HG03139 (cell line): ENCODE measurements at regions not wholly inside any gene's neighbourhood (a gene's known extent, or its start where the extent isn't known, plus 50 kb on each side); places are given as distances from the start of the nearest gene placed in this dataset.
"Not testable (repeated sequence)": the region's sequence is repeated elsewhere in the genome, so short reads cannot be mapped to it uniquely, and the experiment has no call there.

ENCODE experiments used
- ATAC-seq: cut with Tn5 transposase; IDR thresholded peaks from one replicate; pipeline ENCODE4 v1.9.1; 2021; ENCODE audit not compliant: unreplicated experiment

- ATAC-seq, result no peak
These were observed 353.5 kb upstream of the GOT2 start for GRCh38 chr16:59087641-59088040.

DNA sequence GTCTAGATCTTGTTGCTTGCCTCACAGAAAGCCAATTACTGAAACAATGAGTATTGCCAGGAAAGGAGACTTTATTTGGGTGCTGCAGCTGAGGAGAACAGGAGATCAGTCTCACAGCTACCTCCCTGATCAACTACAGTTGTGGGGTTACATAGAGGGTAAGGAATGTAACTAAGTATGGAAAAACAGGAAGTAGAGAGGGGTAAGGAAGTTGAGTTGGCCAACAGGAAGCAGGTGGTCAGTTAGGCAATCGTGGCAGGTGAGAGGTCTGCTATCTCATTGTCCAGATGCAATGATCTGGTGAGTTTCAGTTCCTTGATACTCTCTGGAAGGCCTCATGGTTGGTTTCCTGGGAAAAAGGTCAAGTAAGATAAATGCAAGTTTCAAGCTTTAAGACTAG is 333.1 kb upstream of the GOT2 start:
- ATAC-seq, result no peak

DNA sequence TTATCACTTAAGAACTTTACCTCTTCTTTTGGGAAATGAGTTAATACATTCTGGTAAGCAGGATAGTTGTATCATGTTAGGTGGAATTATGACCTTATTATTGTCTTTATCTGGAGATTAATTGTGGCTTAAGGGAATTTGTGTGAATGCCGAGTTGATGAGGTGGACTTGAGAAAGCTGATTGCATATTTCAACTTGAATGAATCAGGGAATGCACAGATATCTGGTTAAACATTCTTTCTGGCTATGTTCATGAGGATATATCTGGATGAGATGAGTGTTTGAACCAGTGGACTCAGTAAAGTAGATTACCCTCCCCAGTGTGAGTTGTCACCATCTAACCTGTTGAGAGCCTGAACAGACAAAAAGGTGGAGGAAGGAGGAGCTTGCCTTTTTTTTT is 326.1 kb upstream of the GOT2 start:
- ATAC-seq, result no peak

- ATAC-seq, result no peak
These were observed 324.1 kb upstream of the GOT2 start for GRCh38 chr16:59058250-59058649.

- no peak for ATAC-seq
These were observed 319.8 kb upstream of the GOT2 start for GRCh38 chr16:59053911-59054310.

- no peak for ATAC-seq
These were observed 318.1 kb upstream of the GOT2 start for GRCh38 chr16:59052231-59052630.

- ATAC-seq, result no peak
These were observed 314.8 kb upstream of the GOT2 start for GRCh38 chr16:59048876-59049275.

GRCh38 chr16:59047114-59047513 is 313.0 kb upstream of the GOT2 start:
- ATAC-seq, result no peak

GRCh38 chr16:59046335-59046734 is 312.2 kb upstream of the GOT2 start:
- ATAC-seq, result no peak

DNA sequence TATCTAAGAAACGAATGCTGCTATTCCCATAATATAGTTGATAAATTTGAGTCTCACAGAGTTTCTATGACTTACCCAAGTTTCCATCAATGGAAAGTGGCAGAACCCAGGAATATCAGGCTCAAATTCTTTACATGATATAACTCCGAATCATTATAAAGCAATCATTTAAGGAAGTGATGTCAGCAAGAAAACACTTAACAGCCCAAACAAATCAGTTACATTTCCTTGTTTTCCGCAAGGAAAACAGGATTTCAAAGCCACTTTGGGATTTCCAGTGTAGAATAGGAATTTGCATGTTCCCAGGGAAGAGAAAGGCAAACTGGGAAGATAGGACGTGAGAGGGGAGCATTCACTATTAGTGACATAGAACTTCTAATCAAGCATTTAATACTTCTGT is 311.4 kb upstream of the GOT2 start:
- no peak for ATAC-seq

- ATAC-seq, result no peak
These were observed 310.5 kb upstream of the GOT2 start for GRCh38 chr16:59044616-59045015.

DNA sequence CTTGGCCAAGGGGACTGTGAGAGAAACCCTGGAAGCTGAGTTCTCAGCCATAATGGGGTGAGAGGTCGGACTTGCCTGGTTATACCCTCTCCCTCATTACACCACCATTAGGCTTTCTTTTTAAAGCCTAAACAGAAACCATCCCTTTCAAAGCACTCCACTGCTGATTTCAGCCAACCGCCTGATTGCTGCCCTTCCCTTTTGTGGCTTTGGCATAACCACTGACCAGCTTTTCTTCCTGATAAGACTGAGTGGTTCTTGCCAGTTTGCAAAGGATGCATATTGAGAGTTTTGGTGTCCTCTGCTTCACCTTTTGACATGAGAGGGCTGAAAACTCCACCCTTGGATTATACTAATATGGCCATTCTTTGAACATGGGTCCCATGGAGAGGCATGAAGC is 308.2 kb upstream of the GOT2 start:
- ATAC-seq, result no peak

- no peak for ATAC-seq
These were observed 305.1 kb upstream of the GOT2 start for GRCh38 chr16:59039066-59039720.

GRCh38 chr16:59030923-59031485 is 296.9 kb upstream of the GOT2 start:
- ATAC-seq, result no peak

DNA sequence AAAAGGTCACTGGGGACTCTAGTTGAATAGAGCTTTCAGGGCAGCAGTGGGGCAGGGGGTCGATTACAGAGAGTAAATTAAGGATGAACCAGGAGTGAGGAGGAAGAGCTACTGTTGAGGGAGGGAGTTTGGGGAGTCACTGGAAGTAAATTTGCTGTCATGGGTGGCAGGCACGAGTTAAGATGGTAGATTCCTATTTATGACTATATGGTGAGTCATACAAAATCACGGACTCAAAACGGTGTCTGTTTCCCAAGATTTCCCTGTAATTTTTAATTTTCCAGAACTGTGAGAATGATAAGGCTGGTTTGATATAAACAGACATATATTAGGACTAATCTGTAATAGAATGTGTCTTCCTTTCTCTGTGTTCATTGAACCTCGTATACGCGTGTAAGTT is 287.6 kb upstream of the GOT2 start:
- ATAC-seq, result no peak

- no peak for ATAC-seq
These were observed 279.8 kb upstream of the GOT2 start for GRCh38 chr16:59013930-59014329.

- ATAC-seq, result no peak
These were observed 265.6 kb upstream of the GOT2 start for GRCh38 chr16:58999762-59000161.

GRCh38 chr16:58992755-58993154 is 258.6 kb upstream of the GOT2 start:
- not testable (repeated sequence) for ATAC-seq

- ATAC-seq, result not testable (repeated sequence)
These were observed 249.3 kb upstream of the GOT2 start for GRCh38 chr16:58983181-58983965.

DNA sequence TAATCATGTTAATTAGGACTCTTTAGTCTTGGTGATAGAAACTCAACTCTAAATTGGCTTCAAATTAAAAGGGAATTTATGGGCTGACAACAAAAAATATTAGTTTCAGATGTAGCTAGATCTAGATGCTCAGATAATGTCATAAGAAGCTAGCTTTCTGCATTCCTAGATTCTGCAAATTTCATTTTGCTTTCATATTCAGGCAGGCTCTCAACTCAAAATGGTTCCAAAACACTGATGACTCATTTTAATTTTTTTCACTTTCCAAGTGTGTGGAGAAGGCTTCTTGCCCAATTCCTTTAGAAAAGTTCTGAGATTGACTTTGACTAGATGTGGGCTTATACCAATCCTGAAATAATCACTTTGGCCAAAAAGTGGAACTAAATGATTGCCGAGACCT is 236.7 kb upstream of the GOT2 start:
- no peak for ATAC-seq

DNA sequence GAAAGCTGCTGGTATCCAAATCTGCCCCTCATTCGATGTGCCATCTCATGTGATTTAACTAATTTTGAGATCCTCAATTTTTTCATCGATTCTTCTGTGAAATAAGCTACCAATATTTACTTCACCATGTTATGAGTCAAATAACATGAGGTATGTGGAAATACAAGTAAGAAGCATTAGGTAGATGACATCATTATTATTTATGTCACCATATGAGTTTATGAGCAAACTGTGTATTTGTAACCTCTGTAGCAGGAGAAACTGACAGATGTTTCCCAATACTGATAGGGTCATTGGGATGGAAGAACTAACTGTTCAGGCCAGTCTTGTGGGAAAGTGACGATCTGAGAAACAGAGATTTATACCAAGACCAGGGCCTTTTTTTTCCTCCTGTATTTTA is 229.4 kb upstream of the GOT2 start:
- ATAC-seq, result no peak

DNA sequence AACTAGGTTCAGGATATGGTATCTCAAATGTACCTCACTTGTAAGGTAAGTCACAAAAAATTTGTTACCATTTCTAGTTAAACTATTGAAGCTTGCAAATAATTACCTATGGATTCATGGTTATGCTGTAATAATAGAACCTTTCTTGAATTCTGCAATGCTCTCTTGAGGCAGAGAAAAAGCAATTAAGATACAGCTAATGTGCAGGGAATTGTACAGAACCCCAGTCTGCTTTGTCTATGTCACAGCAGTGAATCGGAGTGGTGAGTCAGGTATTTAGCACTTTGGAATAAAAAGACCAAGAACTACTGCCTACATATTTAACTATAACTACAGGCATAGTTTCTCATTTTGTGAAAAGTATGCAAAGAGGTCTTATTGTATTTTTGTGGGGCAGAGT is 228.7 kb upstream of the GOT2 start:
- ATAC-seq, result no peak
